GM18508 (cell line): ENCODE measurements at regions not wholly inside any gene's neighbourhood (a gene's known extent, or its start where the extent isn't known, plus 50 kb on each side); places are given as distances from the start of the nearest gene placed in this dataset.
"Not testable (repeated sequence)": the region's sequence is repeated elsewhere in the genome, so short reads cannot be mapped to it uniquely, and the experiment has no call there.

ENCODE experiments used
- ATAC-seq: cut with Tn5 transposase; IDR thresholded peaks from one replicate; pipeline ENCODE4 v1.9.1; 2021; ENCODE audit warnings: moderate number of reproducible peaks; ENCODE audit not compliant: insufficient read depth, unreplicated experiment

- no peak for ATAC-seq
Measured at GRCh38 chr5:125463466-125464092, 717.1 kb upstream of the ZNF608 start.

GRCh38 chr5:125464847-125465432 is 718.5 kb upstream of the ZNF608 start:
- ATAC-seq, result no peak

- no peak for ATAC-seq
Measured at GRCh38 chr5:125465703-125466102, 719.3 kb upstream of the ZNF608 start.

GRCh38 chr5:125467222-125467621 is 720.8 kb upstream of the ZNF608 start:
- ATAC-seq, result no peak

- ATAC-seq, result no peak
Measured at GRCh38 chr5:125470280-125470902, 724.0 kb upstream of the ZNF608 start.

GRCh38 chr5:125476901-125477585 is 730.6 kb upstream of the ZNF608 start:
- no peak for ATAC-seq

- ATAC-seq, result no peak
Measured at GRCh38 chr5:125477586-125477975, 731.1 kb upstream of the ZNF608 start.

- ATAC-seq, result no peak
Measured at GRCh38 chr5:125478599-125478998, 732.2 kb upstream of the ZNF608 start.

GRCh38 chr5:125480911-125481310 is 734.5 kb upstream of the ZNF608 start:
- ATAC-seq, result no peak

- ATAC-seq, result no peak
Measured at GRCh38 chr5:125481506-125482465, 735.3 kb upstream of the ZNF608 start.

- ATAC-seq, result no peak
Measured at GRCh38 chr5:125483609-125484008, 737.2 kb upstream of the ZNF608 start.

GRCh38 chr5:125484272-125484741 is 737.9 kb upstream of the ZNF608 start:
- ATAC-seq, result no peak

- no peak for ATAC-seq
Measured at GRCh38 chr5:125484742-125485641, 738.6 kb upstream of the ZNF608 start.

GRCh38 chr5:125485771-125486170 is 739.3 kb upstream of the ZNF608 start:
- no peak for ATAC-seq

- ATAC-seq, result no peak
Measured at GRCh38 chr5:125486634-125487033, 740.2 kb upstream of the ZNF608 start.

- ATAC-seq, result no peak
Measured at GRCh38 chr5:125487231-125487630, 740.8 kb upstream of the ZNF608 start.

GRCh38 chr5:125487652-125488051 is 741.2 kb upstream of the ZNF608 start:
- not testable (repeated sequence) for ATAC-seq

- no peak for ATAC-seq
Measured at GRCh38 chr5:125489146-125489545, 742.7 kb upstream of the ZNF608 start.

GRCh38 chr5:125491986-125492492 is 745.6 kb upstream of the ZNF608 start:
- no peak for ATAC-seq
